GM23338 (cell line): ENCODE measurements at regions not wholly inside any gene's neighbourhood (a gene's known extent, or its start where the extent isn't known, plus 50 kb on each side); places are given as distances from the start of the nearest gene placed in this dataset.

Experiments used
- EZH2 ChIP-seq: fragments of 200-600 bp; sonication (generic); IDR thresholded peaks from one replicate; pipeline ENCODE4 v1.8.0; 2017; ENCODE audit warnings: antibody characterized with exemption, mild to moderate bottlenecking, low read depth; ENCODE audit not compliant: unreplicated experiment
- EZH2phosphoT487 ChIP-seq: fragments of 200-600 bp; sonication (generic); IDR thresholded peaks from one replicate; pipeline ENCODE4 v1.8.1; 2018; ENCODE audit warnings: antibody characterized with exemption; ENCODE audit not compliant: unreplicated experiment
- NANOG ChIP-seq: IDR thresholded peaks from 2 replicates; pipeline ENCODE4 v1.6.1; 2016; ENCODE audit warnings: antibody characterized with exemption, borderline replicate concordance
- POLR2AphosphoS5 ChIP-seq: IDR thresholded peaks from 2 replicates; pipeline ENCODE4 v1.6.1; 2016; ENCODE audit warnings: antibody characterized with exemption, low read depth
- STAT1 ChIP-seq: IDR thresholded peaks from one replicate; pipeline ENCODE4 v1.6.1; 2016; ENCODE audit warnings: antibody characterized with exemption; ENCODE audit not compliant: unreplicated experiment
- ZNF114 ChIP-seq: fragments of 250-450 bp; sonication (Bioruptor Pico); IDR thresholded peaks from 2 replicates; pipeline ENCODE4 v1.5.0; 2020; ENCODE audit warnings: mild to moderate bottlenecking, moderate library complexity
- ZNF331 ChIP-seq: fragments of 250-450 bp; sonication (Bioruptor Pico); IDR thresholded peaks from 2 replicates; pipeline ENCODE4 v1.5.0; 2020; ENCODE audit warnings: low read depth, mild to moderate bottlenecking, moderate library complexity
- TF ChIP-seq, protein P1 (sequence below): fragments of 250-450 bp; sonication (Bioruptor Pico); IDR thresholded peaks from 2 replicates; pipeline ENCODE4 v1.5.0; 2020; ENCODE audit warnings: mild to moderate bottlenecking, moderate library complexity
- TF ChIP-seq, protein P2 (sequence below): IDR thresholded peaks from one replicate; pipeline ENCODE4 v1.6.1; 2018; ENCODE audit warnings: antibody characterized with exemption; ENCODE audit not compliant: unreplicated experiment
- TF ChIP-seq, protein P3 (sequence below), 2 experiments: fragments of 200-600 bp in 1 of 2; sonication (generic) in 1 of 2; conservative IDR thresholded peaks; 2 replicates each; pipeline versions ENCODE4 v1.5.1 to v1.6.1; 2016 to 2017; ENCODE audit warnings: antibody characterized with exemption in 2 of 2, low read depth in 2 of 2, mild to moderate bottlenecking in 2 of 2, moderate library complexity in 1 of 2
- TF ChIP-seq, protein P4 (sequence below): IDR thresholded peaks from 2 replicates; pipeline ENCODE4 v1.6.1; 2016; ENCODE audit warnings: antibody characterized with exemption

DNA sequence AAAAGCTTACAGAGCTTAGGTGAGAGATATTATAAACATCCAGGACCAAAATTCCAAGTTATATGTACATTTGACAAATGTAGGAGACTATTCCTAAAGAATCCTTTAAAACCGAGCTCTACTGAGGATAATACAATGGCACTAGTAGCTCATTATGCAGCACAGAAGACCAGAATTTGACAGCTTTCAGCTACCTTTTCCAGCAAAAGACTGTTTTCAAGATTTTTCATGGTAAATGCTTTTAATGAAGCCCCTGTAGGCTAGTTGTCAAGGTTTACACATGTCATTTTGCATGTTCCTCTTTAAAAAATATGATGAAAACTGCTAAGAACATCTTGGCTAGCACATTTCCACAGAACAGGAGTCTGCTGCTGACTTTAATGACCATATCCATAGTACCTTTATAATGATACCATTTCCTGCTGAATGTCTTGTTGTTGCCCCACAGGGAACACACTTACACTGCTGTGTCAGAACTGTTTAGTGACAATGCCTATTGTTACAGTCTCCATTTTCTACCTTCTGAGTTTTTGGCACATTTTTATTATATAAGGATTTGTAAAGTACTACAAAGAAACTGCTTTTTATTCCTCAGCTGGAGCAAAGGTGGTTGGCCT lies 1382.3 kb downstream of the RAPGEF2 start (continued):
- TF ChIP-seq, protein P1, sequence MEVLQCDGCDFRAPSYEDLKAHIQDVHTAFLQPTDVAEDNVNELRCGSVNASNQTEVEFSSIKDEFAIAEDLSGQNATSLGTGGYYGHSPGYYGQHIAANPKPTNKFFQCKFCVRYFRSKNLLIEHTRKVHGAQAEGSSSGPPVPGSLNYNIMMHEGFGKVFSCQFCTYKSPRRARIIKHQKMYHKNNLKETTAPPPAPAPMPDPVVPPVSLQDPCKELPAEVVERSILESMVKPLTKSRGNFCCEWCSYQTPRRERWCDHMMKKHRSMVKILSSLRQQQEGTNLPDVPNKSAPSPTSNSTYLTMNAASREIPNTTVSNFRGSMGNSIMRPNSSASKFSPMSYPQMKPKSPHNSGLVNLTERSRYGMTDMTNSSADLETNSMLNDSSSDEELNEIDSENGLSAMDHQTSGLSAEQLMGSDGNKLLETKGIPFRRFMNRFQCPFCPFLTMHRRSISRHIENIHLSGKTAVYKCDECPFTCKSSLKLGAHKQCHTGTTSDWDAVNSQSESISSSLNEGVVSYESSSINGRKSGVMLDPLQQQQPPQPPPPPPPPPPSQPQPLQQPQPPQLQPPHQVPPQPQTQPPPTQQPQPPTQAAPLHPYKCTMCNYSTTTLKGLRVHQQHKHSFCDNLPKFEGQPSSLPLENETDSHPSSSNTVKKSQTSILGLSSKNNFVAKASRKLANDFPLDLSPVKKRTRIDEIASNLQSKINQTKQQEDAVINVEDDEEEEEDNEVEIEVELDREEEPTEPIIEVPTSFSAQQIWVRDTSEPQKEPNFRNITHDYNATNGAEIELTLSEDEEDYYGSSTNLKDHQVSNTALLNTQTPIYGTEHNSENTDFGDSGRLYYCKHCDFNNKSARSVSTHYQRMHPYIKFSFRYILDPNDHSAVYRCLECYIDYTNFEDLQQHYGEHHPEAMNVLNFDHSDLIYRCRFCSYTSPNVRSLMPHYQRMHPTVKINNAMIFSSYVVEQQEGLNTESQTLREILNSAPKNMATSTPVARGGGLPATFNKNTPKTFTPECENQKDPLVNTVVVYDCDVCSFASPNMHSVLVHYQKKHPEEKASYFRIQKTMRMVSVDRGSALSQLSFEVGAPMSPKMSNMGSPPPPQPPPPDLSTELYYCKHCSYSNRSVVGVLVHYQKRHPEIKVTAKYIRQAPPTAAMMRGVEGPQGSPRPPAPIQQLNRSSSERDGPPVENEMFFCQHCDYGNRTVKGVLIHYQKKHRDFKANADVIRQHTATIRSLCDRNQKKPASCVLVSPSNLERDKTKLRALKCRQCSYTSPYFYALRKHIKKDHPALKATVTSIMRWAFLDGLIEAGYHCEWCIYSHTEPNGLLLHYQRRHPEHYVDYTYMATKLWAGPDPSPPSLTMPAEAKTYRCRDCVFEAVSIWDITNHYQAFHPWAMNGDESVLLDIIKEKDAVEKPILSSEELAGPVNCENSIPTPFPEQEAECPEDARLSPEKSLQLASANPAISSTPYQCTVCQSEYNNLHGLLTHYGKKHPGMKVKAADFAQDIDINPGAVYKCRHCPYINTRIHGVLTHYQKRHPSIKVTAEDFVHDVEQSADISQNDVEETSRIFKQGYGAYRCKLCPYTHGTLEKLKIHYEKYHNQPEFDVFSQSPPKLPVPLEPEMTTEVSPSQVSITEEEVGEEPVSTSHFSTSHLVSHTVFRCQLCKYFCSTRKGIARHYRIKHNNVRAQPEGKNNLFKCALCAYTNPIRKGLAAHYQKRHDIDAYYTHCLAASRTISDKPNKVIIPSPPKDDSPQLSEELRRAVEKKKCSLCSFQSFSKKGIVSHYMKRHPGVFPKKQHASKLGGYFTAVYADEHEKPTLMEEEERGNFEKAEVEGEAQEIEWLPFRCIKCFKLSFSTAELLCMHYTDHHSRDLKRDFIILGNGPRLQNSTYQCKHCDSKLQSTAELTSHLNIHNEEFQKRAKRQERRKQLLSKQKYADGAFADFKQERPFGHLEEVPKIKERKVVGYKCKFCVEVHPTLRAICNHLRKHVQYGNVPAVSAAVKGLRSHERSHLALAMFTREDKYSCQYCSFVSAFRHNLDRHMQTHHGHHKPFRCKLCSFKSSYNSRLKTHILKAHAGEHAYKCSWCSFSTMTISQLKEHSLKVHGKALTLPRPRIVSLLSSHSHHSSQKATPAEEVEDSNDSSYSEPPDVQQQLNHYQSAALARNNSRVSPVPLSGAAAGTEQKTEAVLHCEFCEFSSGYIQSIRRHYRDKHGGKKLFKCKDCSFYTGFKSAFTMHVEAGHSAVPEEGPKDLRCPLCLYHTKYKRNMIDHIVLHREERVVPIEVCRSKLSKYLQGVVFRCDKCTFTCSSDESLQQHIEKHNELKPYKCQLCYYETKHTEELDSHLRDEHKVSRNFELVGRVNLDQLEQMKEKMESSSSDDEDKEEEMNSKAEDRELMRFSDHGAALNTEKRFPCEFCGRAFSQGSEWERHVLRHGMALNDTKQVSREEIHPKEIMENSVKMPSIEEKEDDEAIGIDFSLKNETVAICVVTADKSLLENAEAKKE (CRISPR knock-in tag), result no peak
- TF ChIP-seq, protein P2, sequence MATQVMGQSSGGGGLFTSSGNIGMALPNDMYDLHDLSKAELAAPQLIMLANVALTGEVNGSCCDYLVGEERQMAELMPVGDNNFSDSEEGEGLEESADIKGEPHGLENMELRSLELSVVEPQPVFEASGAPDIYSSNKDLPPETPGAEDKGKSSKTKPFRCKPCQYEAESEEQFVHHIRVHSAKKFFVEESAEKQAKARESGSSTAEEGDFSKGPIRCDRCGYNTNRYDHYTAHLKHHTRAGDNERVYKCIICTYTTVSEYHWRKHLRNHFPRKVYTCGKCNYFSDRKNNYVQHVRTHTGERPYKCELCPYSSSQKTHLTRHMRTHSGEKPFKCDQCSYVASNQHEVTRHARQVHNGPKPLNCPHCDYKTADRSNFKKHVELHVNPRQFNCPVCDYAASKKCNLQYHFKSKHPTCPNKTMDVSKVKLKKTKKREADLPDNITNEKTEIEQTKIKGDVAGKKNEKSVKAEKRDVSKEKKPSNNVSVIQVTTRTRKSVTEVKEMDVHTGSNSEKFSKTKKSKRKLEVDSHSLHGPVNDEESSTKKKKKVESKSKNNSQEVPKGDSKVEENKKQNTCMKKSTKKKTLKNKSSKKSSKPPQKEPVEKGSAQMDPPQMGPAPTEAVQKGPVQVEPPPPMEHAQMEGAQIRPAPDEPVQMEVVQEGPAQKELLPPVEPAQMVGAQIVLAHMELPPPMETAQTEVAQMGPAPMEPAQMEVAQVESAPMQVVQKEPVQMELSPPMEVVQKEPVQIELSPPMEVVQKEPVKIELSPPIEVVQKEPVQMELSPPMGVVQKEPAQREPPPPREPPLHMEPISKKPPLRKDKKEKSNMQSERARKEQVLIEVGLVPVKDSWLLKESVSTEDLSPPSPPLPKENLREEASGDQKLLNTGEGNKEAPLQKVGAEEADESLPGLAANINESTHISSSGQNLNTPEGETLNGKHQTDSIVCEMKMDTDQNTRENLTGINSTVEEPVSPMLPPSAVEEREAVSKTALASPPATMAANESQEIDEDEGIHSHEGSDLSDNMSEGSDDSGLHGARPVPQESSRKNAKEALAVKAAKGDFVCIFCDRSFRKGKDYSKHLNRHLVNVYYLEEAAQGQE, result no peak
- TF ChIP-seq ZNF331 (CRISPR knock-in tag) (no peak), EZH2 (no peak), ZNF114 (CRISPR knock-in tag) (no peak), STAT1 (no peak), EZH2phosphoT487 (no peak), NANOG (no peak), POLR2AphosphoS5 (no peak)
- TF ChIP-seq, protein P3, sequence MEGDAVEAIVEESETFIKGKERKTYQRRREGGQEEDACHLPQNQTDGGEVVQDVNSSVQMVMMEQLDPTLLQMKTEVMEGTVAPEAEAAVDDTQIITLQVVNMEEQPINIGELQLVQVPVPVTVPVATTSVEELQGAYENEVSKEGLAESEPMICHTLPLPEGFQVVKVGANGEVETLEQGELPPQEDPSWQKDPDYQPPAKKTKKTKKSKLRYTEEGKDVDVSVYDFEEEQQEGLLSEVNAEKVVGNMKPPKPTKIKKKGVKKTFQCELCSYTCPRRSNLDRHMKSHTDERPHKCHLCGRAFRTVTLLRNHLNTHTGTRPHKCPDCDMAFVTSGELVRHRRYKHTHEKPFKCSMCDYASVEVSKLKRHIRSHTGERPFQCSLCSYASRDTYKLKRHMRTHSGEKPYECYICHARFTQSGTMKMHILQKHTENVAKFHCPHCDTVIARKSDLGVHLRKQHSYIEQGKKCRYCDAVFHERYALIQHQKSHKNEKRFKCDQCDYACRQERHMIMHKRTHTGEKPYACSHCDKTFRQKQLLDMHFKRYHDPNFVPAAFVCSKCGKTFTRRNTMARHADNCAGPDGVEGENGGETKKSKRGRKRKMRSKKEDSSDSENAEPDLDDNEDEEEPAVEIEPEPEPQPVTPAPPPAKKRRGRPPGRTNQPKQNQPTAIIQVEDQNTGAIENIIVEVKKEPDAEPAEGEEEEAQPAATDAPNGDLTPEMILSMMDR (conservative IDR thresholded peaks at IDR 0.05; ENCODE audit: low read depth in 2 of 2), result no peak
- TF ChIP-seq, protein P4, sequence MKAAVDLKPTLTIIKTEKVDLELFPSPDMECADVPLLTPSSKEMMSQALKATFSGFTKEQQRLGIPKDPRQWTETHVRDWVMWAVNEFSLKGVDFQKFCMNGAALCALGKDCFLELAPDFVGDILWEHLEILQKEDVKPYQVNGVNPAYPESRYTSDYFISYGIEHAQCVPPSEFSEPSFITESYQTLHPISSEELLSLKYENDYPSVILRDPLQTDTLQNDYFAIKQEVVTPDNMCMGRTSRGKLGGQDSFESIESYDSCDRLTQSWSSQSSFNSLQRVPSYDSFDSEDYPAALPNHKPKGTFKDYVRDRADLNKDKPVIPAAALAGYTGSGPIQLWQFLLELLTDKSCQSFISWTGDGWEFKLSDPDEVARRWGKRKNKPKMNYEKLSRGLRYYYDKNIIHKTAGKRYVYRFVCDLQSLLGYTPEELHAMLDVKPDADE, result no peak
